WTC11 (cell line): ENCODE measurements at regions not wholly inside any gene's neighbourhood (a gene's known extent, or its start where the extent isn't known, plus 50 kb on each side); places are given as distances from the start of the nearest gene placed in this dataset.

Source experiments
- ATAC-seq: fragments of 200-7000 bp; cut with Tn5 transposase; 2 replicates; pipeline ENCODE4 v1.10.0; 2021; ENCODE audit warnings: mild to moderate bottlenecking, moderate library complexity
- CTCF ChIA-PET: fragments of 300-600 bp; sonication (Branson Sonifier 250); formaldehyde crosslinking; loops from one replicate; lab custom pipeline; 2021; ENCODE audit warnings: antibody characterized with exemption; lab: Charles Lee
- POLR2A ChIA-PET: fragments of 350-600 bp; sonication (Branson Sonifier 250); formaldehyde crosslinking; loops from one replicate; lab custom pipeline; 2021; ENCODE audit warnings: antibody characterized with exemption; lab: Charles Lee
- DNase-seq: peaks from one replicate; pipeline ENCODE4 v3.0.0; 2021; ENCODE audit warnings: low spot score
- H3K27ac Mint-ChIP-seq: 2 replicates; pipeline ENCODE4 v1.8.0; 2021; ENCODE audit warnings: mixed read lengths
- H3K27me3 Mint-ChIP-seq: 2 replicates; pipeline ENCODE4 v1.8.0; 2021; ENCODE audit warnings: low read depth, mild to moderate bottlenecking, moderate library complexity, mixed read lengths
- H3K36me3 Mint-ChIP-seq: 2 replicates; pipeline ENCODE4 v1.8.0; 2021; ENCODE audit warnings: mixed read lengths
- H3K4me1 Mint-ChIP-seq: 2 replicates; pipeline ENCODE4 v1.8.0; 2022; ENCODE audit warnings: mixed read lengths
- H3K4me3 Mint-ChIP-seq: 2 replicates; pipeline ENCODE4 v1.8.0; 2021; ENCODE audit warnings: mild to moderate bottlenecking, moderate library complexity, mixed read lengths
- H3K9me3 Mint-ChIP-seq: 2 replicates; pipeline ENCODE4 v1.8.0; 2021; ENCODE audit warnings: mixed read lengths
- ATF1 ChIP-seq: sonication (generic); formaldehyde crosslinking; IDR thresholded peaks from 2 replicates; pipeline ENCODE4 v1.8.1; 2023; ENCODE audit warnings: mild to moderate bottlenecking, moderate library complexity, missing genetic modification reagents
- CREM ChIP-seq: sonication (generic); formaldehyde crosslinking; IDR thresholded peaks from 2 replicates; pipeline ENCODE4 v1.8.1; 2022; ENCODE audit warnings: mild to moderate bottlenecking, missing genetic modification reagents, moderate library complexity
- ESRRA ChIP-seq: sonication (generic); formaldehyde crosslinking; IDR thresholded peaks from 2 replicates; pipeline ENCODE4 v1.8.1; 2022; ENCODE audit warnings: mild to moderate bottlenecking, missing genetic modification reagents, borderline replicate concordance
- FOXJ3 ChIP-seq: sonication (generic); formaldehyde crosslinking; IDR thresholded peaks from 2 replicates; pipeline ENCODE4 v1.9.0; 2021; ENCODE audit warnings: missing genetic modification reagents, mild to moderate bottlenecking, borderline replicate concordance
- FOXP1 ChIP-seq: sonication (generic); formaldehyde crosslinking; IDR thresholded peaks from 2 replicates; pipeline ENCODE4 v1.8.0; 2022; ENCODE audit warnings: missing genetic modification reagents, mild to moderate bottlenecking, moderate library complexity, borderline replicate concordance
- GTF2I ChIP-seq: fragments of 250-450 bp; sonication (Bioruptor Pico); conservative IDR thresholded peaks from 2 replicates; pipeline ENCODE4 v1.4.0; 2021; ENCODE audit warnings: mild to moderate bottlenecking
- HMGA2 ChIP-seq: fragments of 250-450 bp; sonication (Bioruptor Pico); IDR thresholded peaks from 2 replicates; pipeline ENCODE4 v1.4.0; 2021; ENCODE audit warnings: mild to moderate bottlenecking, moderate library complexity
- IRF2 ChIP-seq: sonication (generic); formaldehyde crosslinking; IDR thresholded peaks from 2 replicates; pipeline ENCODE4 v1.8.0; 2022; ENCODE audit warnings: low read depth, missing genetic modification reagents, borderline replicate concordance
- MYBL2 ChIP-seq: sonication (generic); formaldehyde crosslinking; IDR thresholded peaks from 2 replicates; pipeline ENCODE4 v1.8.1; 2023; ENCODE audit warnings: mild to moderate bottlenecking, moderate library complexity, missing genetic modification reagents
- NFYB ChIP-seq: sonication (generic); formaldehyde crosslinking; conservative IDR thresholded peaks from 2 replicates; pipeline ENCODE4 v1.8.0; 2022; ENCODE audit warnings: low read depth, missing genetic modification reagents
- NR3C1 ChIP-seq: sonication (generic); formaldehyde crosslinking; conservative IDR thresholded peaks from 2 replicates; pipeline ENCODE4 v1.8.1; 2023; ENCODE audit warnings: low read depth, mild to moderate bottlenecking, missing genetic modification reagents
- TCF7 ChIP-seq: sonication (generic); formaldehyde crosslinking; IDR thresholded peaks from 2 replicates; pipeline ENCODE4 v1.8.0; 2022; ENCODE audit warnings: mild to moderate bottlenecking, low read depth, missing genetic modification reagents, moderate library complexity
- TEAD4 ChIP-seq: sonication (generic); formaldehyde crosslinking; IDR thresholded peaks from 2 replicates; pipeline ENCODE4 v1.8.0; 2022; ENCODE audit warnings: mild to moderate bottlenecking, missing genetic modification reagents
- ZNF138 ChIP-seq: sonication (generic); formaldehyde crosslinking; conservative IDR thresholded peaks from 2 replicates; pipeline ENCODE4 v1.8.1; 2022; ENCODE audit warnings: mild to moderate bottlenecking, moderate library complexity, missing genetic modification reagents
- ZNF219 ChIP-seq: sonication (generic); formaldehyde crosslinking; IDR thresholded peaks from 2 replicates; pipeline ENCODE4 v1.8.0; 2023; ENCODE audit warnings: missing genetic modification reagents, mild to moderate bottlenecking, borderline replicate concordance
- ZNF423 ChIP-seq: fragments of 250-450 bp; sonication (Bioruptor Pico); IDR thresholded peaks from 2 replicates; pipeline ENCODE4 v2.1.2; 2022; ENCODE audit warnings: mild to moderate bottlenecking, moderate library complexity
- ZNF671 ChIP-seq: fragments of 250-450 bp; sonication (Bioruptor Pico); IDR thresholded peaks from 2 replicates; pipeline ENCODE4 v1.8.0; 2021; ENCODE audit warnings: mild to moderate bottlenecking
- TF ChIP-seq, protein P1 (sequence below): sonication (generic); formaldehyde crosslinking; IDR thresholded peaks from 2 replicates; pipeline ENCODE4 v1.8.1; 2023; ENCODE audit warnings: mild to moderate bottlenecking, missing genetic modification reagents
- TF ChIP-seq, protein P2 (sequence below): sonication (generic); formaldehyde crosslinking; IDR thresholded peaks from 2 replicates; pipeline ENCODE4 v1.8.0; 2023; ENCODE audit warnings: missing genetic modification reagents
- TF ChIP-seq, protein P3 (sequence below): fragments of 250-450 bp; sonication (Bioruptor Pico); conservative IDR thresholded peaks from 2 replicates; pipeline ENCODE4 v1.9.0; 2021; ENCODE audit warnings: mild to moderate bottlenecking
- TF ChIP-seq, protein P4 (sequence below): sonication (generic); formaldehyde crosslinking; IDR thresholded peaks from 2 replicates; pipeline ENCODE4 v1.8.1; 2023; ENCODE audit warnings: mild to moderate bottlenecking, missing genetic modification reagents
- TF ChIP-seq, protein P5 (sequence below): sonication (generic); formaldehyde crosslinking; IDR thresholded peaks from 2 replicates; pipeline ENCODE4 v1.8.1; 2023; ENCODE audit warnings: mild to moderate bottlenecking, moderate library complexity, missing genetic modification reagents
- TF ChIP-seq, protein P6 (sequence below): sonication (generic); formaldehyde crosslinking; IDR thresholded peaks from 2 replicates; pipeline ENCODE4 v1.8.1; 2022; ENCODE audit warnings: low read depth, mild to moderate bottlenecking, moderate library complexity, missing genetic modification reagents, borderline replicate concordance
- TF ChIP-seq, protein P7 (sequence below): fragments of 250-450 bp; sonication (Bioruptor Pico); IDR thresholded peaks from 2 replicates; pipeline ENCODE4 v1.9.0; 2021; ENCODE audit warnings: moderate library complexity, mild to moderate bottlenecking, inconsistent platforms, borderline replicate concordance

DNA sequence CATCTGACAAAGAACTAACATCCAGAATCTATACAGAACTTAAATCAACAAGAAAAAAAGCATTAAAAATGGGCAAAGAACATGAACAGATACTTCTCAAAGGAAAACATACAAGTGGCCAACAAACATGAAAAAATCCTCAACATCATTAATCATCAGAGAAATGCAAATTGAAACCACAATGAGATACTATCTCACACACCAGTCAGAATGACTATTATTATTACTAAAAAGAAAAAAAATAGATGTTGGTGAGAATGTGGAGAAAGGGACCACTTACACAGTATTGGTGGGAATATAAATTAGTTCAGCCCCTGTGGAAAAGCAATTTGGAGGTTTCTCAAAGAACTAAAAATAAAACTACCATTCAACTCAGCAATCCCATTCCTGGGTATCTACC is 89.1 kb upstream of the ADO start:
- Mint-ChIP-seq H3K4me1 (no peaks in the 10 kb centered on the region), H3K4me3 (no peak overlapping the region), H3K27me3 (no peaks in the 10 kb centered on the region), H3K27ac (no peak overlapping the region)
- no peak for TF ChIP-seq ZNF138 (CRISPR knock-in tag)
- TF ChIP-seq FOXP1 (CRISPR knock-in tag) = no peak
- TF ChIP-seq ZNF671 (CRISPR knock-in tag) = no peak
- no peak for TF ChIP-seq ESRRA (CRISPR knock-in tag)
- TF ChIP-seq, protein P1, sequence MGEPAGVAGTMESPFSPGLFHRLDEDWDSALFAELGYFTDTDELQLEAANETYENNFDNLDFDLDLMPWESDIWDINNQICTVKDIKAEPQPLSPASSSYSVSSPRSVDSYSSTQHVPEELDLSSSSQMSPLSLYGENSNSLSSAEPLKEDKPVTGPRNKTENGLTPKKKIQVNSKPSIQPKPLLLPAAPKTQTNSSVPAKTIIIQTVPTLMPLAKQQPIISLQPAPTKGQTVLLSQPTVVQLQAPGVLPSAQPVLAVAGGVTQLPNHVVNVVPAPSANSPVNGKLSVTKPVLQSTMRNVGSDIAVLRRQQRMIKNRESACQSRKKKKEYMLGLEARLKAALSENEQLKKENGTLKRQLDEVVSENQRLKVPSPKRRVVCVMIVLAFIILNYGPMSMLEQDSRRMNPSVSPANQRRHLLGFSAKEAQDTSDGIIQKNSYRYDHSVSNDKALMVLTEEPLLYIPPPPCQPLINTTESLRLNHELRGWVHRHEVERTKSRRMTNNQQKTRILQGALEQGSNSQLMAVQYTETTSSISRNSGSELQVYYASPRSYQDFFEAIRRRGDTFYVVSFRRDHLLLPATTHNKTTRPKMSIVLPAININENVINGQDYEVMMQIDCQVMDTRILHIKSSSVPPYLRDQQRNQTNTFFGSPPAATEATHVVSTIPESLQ (CRISPR knock-in tag) = no peak
- TF ChIP-seq, protein P2, sequence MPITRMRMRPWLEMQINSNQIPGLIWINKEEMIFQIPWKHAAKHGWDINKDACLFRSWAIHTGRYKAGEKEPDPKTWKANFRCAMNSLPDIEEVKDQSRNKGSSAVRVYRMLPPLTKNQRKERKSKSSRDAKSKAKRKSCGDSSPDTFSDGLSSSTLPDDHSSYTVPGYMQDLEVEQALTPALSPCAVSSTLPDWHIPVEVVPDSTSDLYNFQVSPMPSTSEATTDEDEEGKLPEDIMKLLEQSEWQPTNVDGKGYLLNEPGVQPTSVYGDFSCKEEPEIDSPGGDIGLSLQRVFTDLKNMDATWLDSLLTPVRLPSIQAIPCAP (CRISPR knock-in tag) = no peak
- no peak for TF ChIP-seq NR3C1 (CRISPR knock-in tag)
- no peak for TF ChIP-seq HMGA2 (CRISPR knock-in tag)
- TF ChIP-seq, all 79 proteins: peak for 0
- ChIA-PET CTCF (no interaction called here), POLR2A (no interaction called here)
- DNase-seq (no peak), ATAC-seq (no peak)
- H3K36me3 Mint-ChIP-seq = no peaks in the 10 kb centered on the region
- peaks cover 13% of the 10 kb centered on the region for H3K9me3 Mint-ChIP-seq

DNA sequence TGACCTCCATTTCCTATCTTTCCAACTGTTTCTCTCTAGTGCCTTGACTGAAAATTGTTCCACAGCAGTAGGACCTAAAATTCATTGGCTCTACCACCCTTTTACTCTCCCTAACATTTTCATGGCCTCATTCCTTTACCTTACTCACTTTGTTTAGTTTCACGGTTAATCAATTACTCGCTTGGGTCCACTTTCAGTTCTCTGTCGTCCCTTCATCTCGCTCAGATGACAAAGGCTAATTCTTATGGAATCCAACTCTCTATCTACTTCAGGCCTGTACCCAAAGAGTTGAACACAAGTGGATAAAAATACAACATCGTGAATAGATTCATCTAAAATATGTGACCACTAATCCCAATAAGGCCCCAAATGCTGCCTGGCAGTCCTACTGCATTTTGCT is 85.9 kb upstream of the ADO start:
- CTCF ChIA-PET = no interaction called here
- Mint-ChIP-seq H3K27me3 (no peaks in the 10 kb centered on the region), H3K27ac (no peak overlapping the region), H3K4me3 (no peak overlapping the region), H3K36me3 (no peaks in the 10 kb centered on the region), H3K4me1 (no peaks in the 10 kb centered on the region), H3K9me3 (no peaks in the 10 kb centered on the region)
- ATAC-seq (no peak), DNase-seq (no peak)
- POLR2A ChIA-PET = no interaction called here
- no peak for TF ChIP-seq NFYB
- TF ChIP-seq, protein P2 (CRISPR knock-in tag) = no peak
- no peak for TF ChIP-seq ZNF219 (CRISPR knock-in tag)
- no peak for TF ChIP-seq GTF2I (CRISPR knock-in tag)
- no peak for TF ChIP-seq CREM
- no peak for TF ChIP-seq ATF1 (CRISPR knock-in tag)
- TF ChIP-seq, protein P3, sequence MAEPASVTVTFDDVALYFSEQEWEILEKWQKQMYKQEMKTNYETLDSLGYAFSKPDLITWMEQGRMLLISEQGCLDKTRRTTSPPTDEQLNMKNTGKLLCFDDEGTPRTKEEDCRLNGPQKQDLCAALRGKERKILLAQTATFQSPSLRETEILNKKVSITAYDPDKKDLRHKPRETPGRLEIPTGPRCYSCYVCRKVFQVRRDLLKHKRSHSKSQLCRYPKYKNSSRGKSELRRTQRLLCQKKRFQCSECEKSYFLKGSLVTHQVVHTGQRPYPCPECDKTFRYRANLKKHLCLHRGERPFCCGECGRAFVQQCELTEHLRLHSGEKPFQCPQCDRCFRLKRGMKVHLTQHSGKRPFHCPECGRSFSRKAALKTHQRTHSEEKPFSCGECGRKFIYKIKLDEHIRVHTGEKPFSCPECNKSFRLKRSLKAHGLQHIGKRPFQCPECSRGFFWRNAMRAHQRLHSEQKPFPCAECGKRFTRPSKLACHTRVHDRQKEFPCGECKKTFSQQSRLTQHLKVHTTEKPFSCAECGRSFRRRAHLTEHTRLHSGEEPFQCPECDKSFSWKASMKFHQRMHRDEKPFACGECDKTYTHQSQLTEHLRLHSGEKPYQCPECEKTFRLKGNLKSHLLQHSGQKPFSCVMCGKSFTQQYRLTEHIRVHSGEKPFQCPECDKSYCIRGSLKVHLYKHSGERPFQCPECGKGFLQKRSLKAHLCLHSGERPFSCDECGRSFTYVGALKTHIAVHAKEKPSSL (CRISPR knock-in tag) = no peak
- TF ChIP-seq ZNF423 = no peak
- no peak for TF ChIP-seq MYBL2 (CRISPR knock-in tag)
- TF ChIP-seq FOXJ3 (CRISPR knock-in tag) = no peak
- TF ChIP-seq, protein P4, sequence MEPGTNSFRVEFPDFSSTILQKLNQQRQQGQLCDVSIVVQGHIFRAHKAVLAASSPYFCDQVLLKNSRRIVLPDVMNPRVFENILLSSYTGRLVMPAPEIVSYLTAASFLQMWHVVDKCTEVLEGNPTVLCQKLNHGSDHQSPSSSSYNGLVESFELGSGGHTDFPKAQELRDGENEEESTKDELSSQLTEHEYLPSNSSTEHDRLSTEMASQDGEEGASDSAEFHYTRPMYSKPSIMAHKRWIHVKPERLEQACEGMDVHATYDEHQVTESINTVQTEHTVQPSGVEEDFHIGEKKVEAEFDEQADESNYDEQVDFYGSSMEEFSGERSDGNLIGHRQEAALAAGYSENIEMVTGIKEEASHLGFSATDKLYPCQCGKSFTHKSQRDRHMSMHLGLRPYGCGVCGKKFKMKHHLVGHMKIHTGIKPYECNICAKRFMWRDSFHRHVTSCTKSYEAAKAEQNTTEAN = no peak
- TF ChIP-seq, protein P5, sequence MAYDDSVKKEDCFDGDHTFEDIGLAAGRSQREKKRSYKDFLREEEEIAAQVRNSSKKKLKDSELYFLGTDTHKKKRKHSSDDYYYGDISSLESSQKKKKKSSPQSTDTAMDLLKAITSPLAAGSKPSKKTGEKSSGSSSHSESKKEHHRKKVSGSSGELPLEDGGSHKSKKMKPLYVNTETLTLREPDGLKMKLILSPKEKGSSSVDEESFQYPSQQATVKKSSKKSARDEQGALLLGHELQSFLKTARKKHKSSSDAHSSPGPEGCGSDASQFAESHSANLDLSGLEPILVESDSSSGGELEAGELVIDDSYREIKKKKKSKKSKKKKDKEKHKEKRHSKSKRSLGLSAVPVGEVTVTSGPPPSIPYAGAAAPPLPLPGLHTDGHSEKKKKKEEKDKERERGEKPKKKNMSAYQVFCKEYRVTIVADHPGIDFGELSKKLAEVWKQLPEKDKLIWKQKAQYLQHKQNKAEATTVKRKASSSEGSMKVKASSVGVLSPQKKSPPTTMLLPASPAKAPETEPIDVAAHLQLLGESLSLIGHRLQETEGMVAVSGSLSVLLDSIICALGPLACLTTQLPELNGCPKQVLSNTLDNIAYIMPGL (CRISPR knock-in tag) = no peak
- TF ChIP-seq IRF2 = no peak
- TF ChIP-seq TEAD4 = no peak
- TF ChIP-seq, protein P6, sequence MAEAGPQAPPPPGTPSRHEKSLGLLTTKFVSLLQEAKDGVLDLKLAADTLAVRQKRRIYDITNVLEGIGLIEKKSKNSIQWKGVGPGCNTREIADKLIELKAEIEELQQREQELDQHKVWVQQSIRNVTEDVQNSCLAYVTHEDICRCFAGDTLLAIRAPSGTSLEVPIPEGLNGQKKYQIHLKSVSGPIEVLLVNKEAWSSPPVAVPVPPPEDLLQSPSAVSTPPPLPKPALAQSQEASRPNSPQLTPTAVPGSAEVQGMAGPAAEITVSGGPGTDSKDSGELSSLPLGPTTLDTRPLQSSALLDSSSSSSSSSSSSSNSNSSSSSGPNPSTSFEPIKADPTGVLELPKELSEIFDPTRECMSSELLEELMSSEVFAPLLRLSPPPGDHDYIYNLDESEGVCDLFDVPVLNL (CRISPR knock-in tag) = no peak
- no peak for TF ChIP-seq TCF7 (CRISPR knock-in tag)
- TF ChIP-seq, protein P7, sequence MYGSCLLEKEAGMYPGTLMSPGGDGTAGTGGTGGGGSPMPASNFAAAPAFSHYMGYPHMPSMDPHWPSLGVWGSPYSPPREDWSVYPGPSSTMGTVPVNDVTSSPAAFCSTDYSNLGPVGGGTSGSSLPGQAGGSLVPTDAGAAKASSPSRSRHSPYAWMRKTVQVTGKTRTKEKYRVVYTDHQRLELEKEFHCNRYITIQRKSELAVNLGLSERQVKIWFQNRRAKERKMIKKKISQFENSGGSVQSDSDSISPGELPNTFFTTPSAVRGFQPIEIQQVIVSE (CRISPR knock-in tag) = no peak
